ENCODE measurements at regions not wholly inside any gene's neighbourhood (a gene's known extent, or its start where the extent isn't known, plus 50 kb on each side); places are given as distances from the start of the nearest gene placed in this dataset.

- Histone ChIP-seq H3F3A (ENCODE audit: insufficient read depth, low read length) (no peaks in the 10 kb centered on the region), H3K79me2 (ENCODE audit: insufficient read depth, low read length) (no peaks in the 10 kb centered on the region), H4K20me1 (ENCODE audit: insufficient read depth, low read length) (no peaks in the 10 kb centered on the region), H3K27ac (ENCODE audit: low read depth, low read length, poor library complexity, severe bottlenecking) (no peak overlapping the region), H3K4me3 (ENCODE audit: low read depth, low read length, poor library complexity, severe bottlenecking) (no peak overlapping the region), H3K27me3 (ENCODE audit: insufficient read depth, low read length) (no peaks in the 10 kb centered on the region; the same call in 1 of the 2 replicates), H3K9me2 (ENCODE audit: low read depth, low read length) (no peaks in the 10 kb centered on the region), H3K9ac (ENCODE audit: low read length) (no peak overlapping the region), H3K9me3 (ENCODE audit: low read length) (no peaks in the 10 kb centered on the region), H3K4me2 (ENCODE audit: low read length) (no peak overlapping the region), H3K4me1 (ENCODE audit: insufficient read depth, low read length, severe bottlenecking) (no peaks in the 10 kb centered on the region), H2AFZ (ENCODE audit: low read length) (no peak overlapping the region), H3K36me3 (ENCODE audit: insufficient read depth, low read length) (no peaks in the 10 kb centered on the region)
- no peak for TF ChIP-seq EZH2 (IDR thresholded peaks at IDR 0.05; ENCODE audit: borderline replicate concordance, low read length)
- TF ChIP-seq, protein P1, sequence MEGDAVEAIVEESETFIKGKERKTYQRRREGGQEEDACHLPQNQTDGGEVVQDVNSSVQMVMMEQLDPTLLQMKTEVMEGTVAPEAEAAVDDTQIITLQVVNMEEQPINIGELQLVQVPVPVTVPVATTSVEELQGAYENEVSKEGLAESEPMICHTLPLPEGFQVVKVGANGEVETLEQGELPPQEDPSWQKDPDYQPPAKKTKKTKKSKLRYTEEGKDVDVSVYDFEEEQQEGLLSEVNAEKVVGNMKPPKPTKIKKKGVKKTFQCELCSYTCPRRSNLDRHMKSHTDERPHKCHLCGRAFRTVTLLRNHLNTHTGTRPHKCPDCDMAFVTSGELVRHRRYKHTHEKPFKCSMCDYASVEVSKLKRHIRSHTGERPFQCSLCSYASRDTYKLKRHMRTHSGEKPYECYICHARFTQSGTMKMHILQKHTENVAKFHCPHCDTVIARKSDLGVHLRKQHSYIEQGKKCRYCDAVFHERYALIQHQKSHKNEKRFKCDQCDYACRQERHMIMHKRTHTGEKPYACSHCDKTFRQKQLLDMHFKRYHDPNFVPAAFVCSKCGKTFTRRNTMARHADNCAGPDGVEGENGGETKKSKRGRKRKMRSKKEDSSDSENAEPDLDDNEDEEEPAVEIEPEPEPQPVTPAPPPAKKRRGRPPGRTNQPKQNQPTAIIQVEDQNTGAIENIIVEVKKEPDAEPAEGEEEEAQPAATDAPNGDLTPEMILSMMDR (IDR thresholded peaks at IDR 0.05; ENCODE audit: low read length), result no peak
Measured at GRCh38 chr20:1720845-1721475, 63.4 kb upstream of the SIRPG start.

- H3K27me3 ChIP-seq (ENCODE audit: insufficient read depth, low read length), result no peaks in the 10 kb centered on the region
- no peaks in the 10 kb centered on the region for H3K36me3 ChIP-seq (ENCODE audit: insufficient read depth, low read length)
- TF ChIP-seq, protein P1 (IDR thresholded peaks at IDR 0.05; ENCODE audit: low read length), result no peak
- no peak for TF ChIP-seq EZH2 (IDR thresholded peaks at IDR 0.05; ENCODE audit: borderline replicate concordance, low read length)
- no peak overlapping the region for H3K4me3 ChIP-seq (ENCODE audit: low read depth, low read length, poor library complexity, severe bottlenecking)
- no peaks in the 10 kb centered on the region for H4K20me1 ChIP-seq (ENCODE audit: insufficient read depth, low read length)
- H3K4me2 ChIP-seq (ENCODE audit: low read length), result no peak overlapping the region
- no peaks in the 10 kb centered on the region for H3K4me1 ChIP-seq (ENCODE audit: insufficient read depth, low read length, severe bottlenecking)
- no peaks in the 10 kb centered on the region for H3F3A ChIP-seq (ENCODE audit: insufficient read depth, low read length)
- no peak overlapping the region for H2AFZ ChIP-seq (ENCODE audit: low read length)
- no peak overlapping the region for H3K27ac ChIP-seq (ENCODE audit: low read depth, low read length, poor library complexity, severe bottlenecking)
- no peaks in the 10 kb centered on the region for H3K79me2 ChIP-seq (ENCODE audit: insufficient read depth, low read length)
- H3K9me3 ChIP-seq (ENCODE audit: low read length), result no peaks in the 10 kb centered on the region
- no peaks in the 10 kb centered on the region for H3K9me2 ChIP-seq (ENCODE audit: low read depth, low read length)
- H3K9ac ChIP-seq (ENCODE audit: low read length), result no peak overlapping the region
Measured at GRCh38 chr20:1720226-1720625, 62.6 kb upstream of the SIRPG start.

GRCh38 chr20:1718604-1719384 lies 61.2 kb upstream of the SIRPG start:
- H3K4me3 ChIP-seq (ENCODE audit: low read depth, low read length, poor library complexity, severe bottlenecking), result no peak overlapping the region
- no peak overlapping the region for H3K4me2 ChIP-seq (ENCODE audit: low read length)
- no peaks in the 10 kb centered on the region for H3K9me2 ChIP-seq (ENCODE audit: low read depth, low read length)

More at GRCh38 chr20:1718604-1719384, 61.2 kb upstream of the SIRPG start:
- Histone ChIP-seq H3K27ac (ENCODE audit: low read depth, low read length, poor library complexity, severe bottlenecking) (no peak overlapping the region), H3K36me3 (ENCODE audit: insufficient read depth, low read length) (no peaks in the 10 kb centered on the region), H2AFZ (ENCODE audit: low read length) (no peak overlapping the region), H3K9ac (ENCODE audit: low read length) (no peak overlapping the region), H3K27me3 (ENCODE audit: insufficient read depth, low read length) (no peaks in the 10 kb centered on the region), H3K79me2 (ENCODE audit: insufficient read depth, low read length) (no peaks in the 10 kb centered on the region), H4K20me1 (ENCODE audit: insufficient read depth, low read length) (no peaks in the 10 kb centered on the region), H3K4me1 (ENCODE audit: insufficient read depth, low read length, severe bottlenecking) (no peaks in the 10 kb centered on the region), H3F3A (ENCODE audit: insufficient read depth, low read length) (no peaks in the 10 kb centered on the region), H3K9me3 (ENCODE audit: low read length) (no peaks in the 10 kb centered on the region)
- TF ChIP-seq EZH2 (IDR thresholded peaks at IDR 0.05; ENCODE audit: borderline replicate concordance, low read length), result no peak
- TF ChIP-seq, protein P1 (IDR thresholded peaks at IDR 0.05; ENCODE audit: low read length), result no peak

Data from OCI-LY1 (cell line).